ENCODE measurements at regions not wholly inside any gene's neighbourhood (a gene's known extent, or its start where the extent isn't known, plus 50 kb on each side); places are given as distances from the start of the nearest gene placed in this dataset.

DNA sequence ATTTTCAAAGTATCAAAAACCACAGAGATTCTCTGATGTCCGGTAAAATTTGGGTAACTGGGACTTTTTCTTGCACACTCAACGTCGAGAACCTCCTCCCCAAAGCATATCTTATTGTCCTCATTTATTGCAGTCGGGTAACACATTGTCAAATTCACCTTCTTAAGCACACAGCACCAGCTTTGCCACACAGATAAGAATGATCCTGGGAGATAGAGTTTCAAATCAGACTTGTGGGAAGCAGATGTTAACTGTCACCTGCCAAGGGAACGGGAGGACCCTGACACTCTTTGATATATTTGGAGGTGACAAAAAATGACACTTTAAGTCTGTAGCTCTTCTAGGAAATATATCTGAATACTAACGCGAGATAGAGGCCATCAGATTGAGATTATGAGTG is 282.1 kb upstream of the BMP2 start:
- Histone ChIP-seq H3K4me1 (ENCODE audit: control insufficient read depth, insufficient read depth, low read length) (no peaks in the 10 kb centered on the region), H3K27me3 (ENCODE audit: control insufficient read depth, insufficient read depth, low read length) (no peaks in the 10 kb centered on the region), H3K9me3 (ENCODE audit: control insufficient read depth, insufficient read depth, low read depth, low read length) (no peaks in the 10 kb centered on the region), H3K4me3 (ENCODE audit: low read depth in 2 of 2, low read length in 2 of 2) (no peak overlapping the region), H3K27ac (ENCODE audit: low read length) (no peak overlapping the region), H3K36me3 (ENCODE audit: control insufficient read depth, insufficient read depth, low read length) (no peaks in the 10 kb centered on the region)
- intact Hi-C loops (cut with micrococcal nuclease; ENCODE audit: unreplicated experiment): no loop called here
- POLR2A ChIA-PET: no interaction called here
- in situ Hi-C loops (cut with HindIII; ENCODE audit: low pct_unique_long_range_greater_than_20kb, low sequenced_read_pairs): no loop called here
- CTCF ChIA-PET: no interaction called here
- ATAC-seq (no peak), DNase-seq (ENCODE audit: low read depth, low spot score) (no peak)
- TF ChIP-seq POLR2AphosphoS5 (IDR thresholded peaks at IDR 0.05; ENCODE audit: low read depth, low read length): no peak
- TF ChIP-seq CTCF (IDR thresholded peaks at IDR 0.05): no peak
- TF ChIP-seq, protein P1, sequence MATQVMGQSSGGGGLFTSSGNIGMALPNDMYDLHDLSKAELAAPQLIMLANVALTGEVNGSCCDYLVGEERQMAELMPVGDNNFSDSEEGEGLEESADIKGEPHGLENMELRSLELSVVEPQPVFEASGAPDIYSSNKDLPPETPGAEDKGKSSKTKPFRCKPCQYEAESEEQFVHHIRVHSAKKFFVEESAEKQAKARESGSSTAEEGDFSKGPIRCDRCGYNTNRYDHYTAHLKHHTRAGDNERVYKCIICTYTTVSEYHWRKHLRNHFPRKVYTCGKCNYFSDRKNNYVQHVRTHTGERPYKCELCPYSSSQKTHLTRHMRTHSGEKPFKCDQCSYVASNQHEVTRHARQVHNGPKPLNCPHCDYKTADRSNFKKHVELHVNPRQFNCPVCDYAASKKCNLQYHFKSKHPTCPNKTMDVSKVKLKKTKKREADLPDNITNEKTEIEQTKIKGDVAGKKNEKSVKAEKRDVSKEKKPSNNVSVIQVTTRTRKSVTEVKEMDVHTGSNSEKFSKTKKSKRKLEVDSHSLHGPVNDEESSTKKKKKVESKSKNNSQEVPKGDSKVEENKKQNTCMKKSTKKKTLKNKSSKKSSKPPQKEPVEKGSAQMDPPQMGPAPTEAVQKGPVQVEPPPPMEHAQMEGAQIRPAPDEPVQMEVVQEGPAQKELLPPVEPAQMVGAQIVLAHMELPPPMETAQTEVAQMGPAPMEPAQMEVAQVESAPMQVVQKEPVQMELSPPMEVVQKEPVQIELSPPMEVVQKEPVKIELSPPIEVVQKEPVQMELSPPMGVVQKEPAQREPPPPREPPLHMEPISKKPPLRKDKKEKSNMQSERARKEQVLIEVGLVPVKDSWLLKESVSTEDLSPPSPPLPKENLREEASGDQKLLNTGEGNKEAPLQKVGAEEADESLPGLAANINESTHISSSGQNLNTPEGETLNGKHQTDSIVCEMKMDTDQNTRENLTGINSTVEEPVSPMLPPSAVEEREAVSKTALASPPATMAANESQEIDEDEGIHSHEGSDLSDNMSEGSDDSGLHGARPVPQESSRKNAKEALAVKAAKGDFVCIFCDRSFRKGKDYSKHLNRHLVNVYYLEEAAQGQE (IDR thresholded peaks at IDR 0.05; ENCODE audit: insufficient read depth in 1 of 2, low read depth in 2 of 2, low read length in 1 of 2): no peak
- no peak for TF ChIP-seq TCF7L2 (IDR thresholded peaks at IDR 0.05; ENCODE audit: low read depth, low read length)
- no peak for TF ChIP-seq SIN3A (IDR thresholded peaks at IDR 0.05; ENCODE audit: borderline replicate concordance, insufficient read depth, low read depth, low read length)
- BruUV-seq (replicated peaks): no TSS peak

GRCh38 chr20:6483727-6484126 is 283.8 kb upstream of the BMP2 start:
- Histone ChIP-seq H3K27ac (ENCODE audit: low read length) (no peak overlapping the region), H3K4me1 (ENCODE audit: control insufficient read depth, insufficient read depth, low read length) (no peaks in the 10 kb centered on the region), H3K36me3 (ENCODE audit: control insufficient read depth, insufficient read depth, low read length) (no peaks in the 10 kb centered on the region), H3K4me3 (ENCODE audit: low read depth in 2 of 2, low read length in 2 of 2) (no peak overlapping the region), H3K27me3 (ENCODE audit: control insufficient read depth, insufficient read depth, low read length) (no peaks in the 10 kb centered on the region), H3K9me3 (ENCODE audit: control insufficient read depth, insufficient read depth, low read depth, low read length) (no peaks in the 10 kb centered on the region)
- no TSS peak for BruUV-seq (replicated peaks)
- TF ChIP-seq, protein P1 (IDR thresholded peaks at IDR 0.05; ENCODE audit: insufficient read depth in 1 of 2, low read depth in 2 of 2, low read length in 1 of 2): no peak
- TF ChIP-seq POLR2AphosphoS5 (IDR thresholded peaks at IDR 0.05; ENCODE audit: low read depth, low read length) (no peak), TCF7L2 (IDR thresholded peaks at IDR 0.05; ENCODE audit: low read depth, low read length) (no peak), SIN3A (IDR thresholded peaks at IDR 0.05; ENCODE audit: borderline replicate concordance, insufficient read depth, low read depth, low read length) (no peak)
- intact Hi-C loops (cut with micrococcal nuclease; ENCODE audit: unreplicated experiment): no loop called here
- ChIA-PET CTCF (no interaction called here), POLR2A (no interaction called here)
- in situ Hi-C loops (cut with HindIII; ENCODE audit: low pct_unique_long_range_greater_than_20kb, low sequenced_read_pairs): no loop called here
- ATAC-seq (no peak), DNase-seq (ENCODE audit: low read depth, low spot score) (no peak)
